ENCODE measurements at regions not wholly inside any gene's neighbourhood (a gene's known extent, or its start where the extent isn't known, plus 50 kb on each side); places are given as distances from the start of the nearest gene placed in this dataset.

DNA sequence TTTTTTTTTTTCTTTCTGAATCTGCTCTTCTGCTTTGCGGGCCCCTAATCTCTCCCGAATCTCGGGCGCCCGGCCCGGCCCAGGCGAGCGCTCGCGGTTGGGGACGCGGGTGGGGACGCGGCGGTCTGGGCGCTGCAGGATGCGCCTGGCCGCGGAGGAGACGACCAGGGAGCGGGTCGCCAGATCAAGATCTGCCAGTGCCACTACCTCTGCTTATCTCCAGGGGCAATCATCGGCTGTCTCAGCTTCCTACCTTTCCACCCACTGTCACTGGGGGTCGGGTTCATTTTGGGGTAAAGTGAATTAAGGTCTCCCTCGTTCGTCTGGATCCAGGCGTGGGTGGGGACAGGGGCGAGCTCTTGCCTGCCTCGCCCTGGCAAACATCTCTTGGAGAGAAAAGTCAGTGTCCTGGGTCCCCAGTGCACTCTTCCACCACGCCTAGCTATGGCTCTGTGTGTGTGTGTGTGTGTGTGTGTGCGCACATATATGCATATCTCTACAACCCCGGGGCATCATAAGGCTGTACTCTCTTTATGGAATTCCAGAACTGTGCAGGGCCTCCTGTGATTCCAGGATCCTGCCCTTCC lies 422.3 kb downstream of the VRK1 start:
- Histone ChIP-seq H3K4me2 (peak overlapping the region; percentile 52; the same call in 1 of the 2 replicates), H3K4me1 (ENCODE audit: control insufficient read depth in 1 of 2, insufficient read depth in 2 of 2, low read depth in 1 of 2, low read length in 1 of 2) (peaks cover 0 to 14% of the 10 kb centered on the region in 2 experiments; a peak in 2 of 4 replicates), H3K27ac (ENCODE audit: low read depth in 2 of 2, low read length in 1 of 2) (no peak overlapping the region), H2AFZ (ENCODE audit: low read depth) (no peak overlapping the region; the same call in 1 of the 2 replicates), H4K20me1 (ENCODE audit: insufficient read depth) (no peaks in the 10 kb centered on the region), H3K79me2 (ENCODE audit: insufficient read depth) (no peaks in the 10 kb centered on the region), H3K9me2 (no peaks in the 10 kb centered on the region), H3K36me3 (replicated peaks in 1 of 2; ENCODE audit: control insufficient read depth in 1 of 2, insufficient read depth in 2 of 2, low read length in 1 of 2) (no peaks in the 10 kb centered on the region), H3K9ac (no peak overlapping the region), H3F3A (replicated peaks; ENCODE audit: insufficient read depth) (no peaks in the 10 kb centered on the region), H3K9me3 (no peaks in the 10 kb centered on the region), H3K27me3 (ENCODE audit: insufficient read depth) (peaks cover 36% of the 10 kb centered on the region), H3K4me3 (ENCODE audit: low read depth in 2 of 2, low read length in 1 of 2) (no peak overlapping the region)
- CTCF ChIA-PET = no interaction called here
- 6% methylated on average over 32 of the region's 32 CpGs for WGBS (ENCODE audit: low lambda C conversion rate)
- POLR2A ChIA-PET = no interaction called here
- peak; percentile 10 for DNase-seq
- TF ChIP-seq SMC3 (IDR thresholded peaks at IDR 0.05; ENCODE audit: low read depth, low read length) (no peak), EP300 (IDR thresholded peaks at IDR 0.05; ENCODE audit: borderline replicate concordance in 1 of 2, low read depth in 1 of 2, low read length in 1 of 2) (no peak)

GRCh38 chr14:97221572-97222285 lies 424.5 kb downstream of the VRK1 start:
- Histone ChIP-seq H3K27ac (ENCODE audit: low read depth in 2 of 2, low read length in 1 of 2) (no peak overlapping the region), H3K4me3 (ENCODE audit: low read depth in 2 of 2, low read length in 1 of 2) (no peak overlapping the region), H3K4me1 (ENCODE audit: control insufficient read depth in 1 of 2, insufficient read depth in 2 of 2, low read depth in 1 of 2, low read length in 1 of 2) (peaks cover 0 to 7% of the 10 kb centered on the region in 2 experiments; a peak in 2 of 4 replicates), H3K36me3 (replicated peaks in 1 of 2; ENCODE audit: control insufficient read depth in 1 of 2, insufficient read depth in 2 of 2, low read length in 1 of 2) (no peaks in the 10 kb centered on the region), H2AFZ (ENCODE audit: low read depth) (no peak overlapping the region), H3K27me3 (ENCODE audit: insufficient read depth) (peaks cover 34% of the 10 kb centered on the region), H3K9me3 (no peaks in the 10 kb centered on the region), H3K4me2 (no peak overlapping the region), H3F3A (replicated peaks; ENCODE audit: insufficient read depth) (no peaks in the 10 kb centered on the region), H4K20me1 (ENCODE audit: insufficient read depth) (no peaks in the 10 kb centered on the region), H3K9me2 (no peaks in the 10 kb centered on the region), H3K79me2 (ENCODE audit: insufficient read depth) (no peaks in the 10 kb centered on the region), H3K9ac (no peak overlapping the region)
- TF ChIP-seq CHD2 (IDR thresholded peaks at IDR 0.05; ENCODE audit: low read length, partially characterized antibody) = no peak
- TF ChIP-seq, protein P1, sequence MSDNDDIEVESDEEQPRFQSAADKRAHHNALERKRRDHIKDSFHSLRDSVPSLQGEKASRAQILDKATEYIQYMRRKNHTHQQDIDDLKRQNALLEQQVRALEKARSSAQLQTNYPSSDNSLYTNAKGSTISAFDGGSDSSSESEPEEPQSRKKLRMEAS (IDR thresholded peaks at IDR 0.05; ENCODE audit: low read depth) = no peak
- CTCF ChIA-PET = no interaction called here
- DNase-seq = no peak
- POLR2A ChIA-PET = no interaction called here
- WGBS (ENCODE audit: low lambda C conversion rate) = 22% methylated on average over 11 of the region's 11 CpGs

- Histone ChIP-seq H3K27me3 (ENCODE audit: insufficient read depth) (peaks cover 18% of the 10 kb centered on the region), H4K20me1 (ENCODE audit: insufficient read depth) (no peaks in the 10 kb centered on the region), H3K36me3 (replicated peaks in 1 of 2; ENCODE audit: control insufficient read depth in 1 of 2, insufficient read depth in 2 of 2, low read length in 1 of 2) (no peaks in the 10 kb centered on the region), H3K27ac (ENCODE audit: low read depth in 2 of 2, low read length in 1 of 2) (no peak overlapping the region), H3K4me2 (no peak overlapping the region), H3K9me3 (no peaks in the 10 kb centered on the region), H3K9ac (no peak overlapping the region), H3K4me1 (ENCODE audit: control insufficient read depth in 1 of 2, insufficient read depth in 2 of 2, low read depth in 1 of 2, low read length in 1 of 2) (peaks cover 0 to 4% of the 10 kb centered on the region in 2 experiments; a peak in 1 of 4 replicates), H3F3A (replicated peaks; ENCODE audit: insufficient read depth) (no peaks in the 10 kb centered on the region), H3K9me2 (no peaks in the 10 kb centered on the region), H2AFZ (ENCODE audit: low read depth) (no peak overlapping the region), H3K4me3 (ENCODE audit: low read depth in 2 of 2, low read length in 1 of 2) (no peak overlapping the region), H3K79me2 (ENCODE audit: insufficient read depth) (no peaks in the 10 kb centered on the region)
- no peak for DNase-seq
- WGBS (ENCODE audit: low lambda C conversion rate) = 3% methylated on average over 8 of the region's 8 CpGs
- ChIA-PET CTCF (no interaction called here), POLR2A (no interaction called here)
- no peak for TF ChIP-seq NFIC (IDR thresholded peaks at IDR 0.05; ENCODE audit: borderline replicate concordance)
- TF ChIP-seq GATA2 (CRISPR knock-in tag; IDR thresholded peaks at IDR 0.05) = no peak
- no peak for TF ChIP-seq SMC3 (IDR thresholded peaks at IDR 0.05; ENCODE audit: low read depth, low read length)
- TF ChIP-seq, protein P2, sequence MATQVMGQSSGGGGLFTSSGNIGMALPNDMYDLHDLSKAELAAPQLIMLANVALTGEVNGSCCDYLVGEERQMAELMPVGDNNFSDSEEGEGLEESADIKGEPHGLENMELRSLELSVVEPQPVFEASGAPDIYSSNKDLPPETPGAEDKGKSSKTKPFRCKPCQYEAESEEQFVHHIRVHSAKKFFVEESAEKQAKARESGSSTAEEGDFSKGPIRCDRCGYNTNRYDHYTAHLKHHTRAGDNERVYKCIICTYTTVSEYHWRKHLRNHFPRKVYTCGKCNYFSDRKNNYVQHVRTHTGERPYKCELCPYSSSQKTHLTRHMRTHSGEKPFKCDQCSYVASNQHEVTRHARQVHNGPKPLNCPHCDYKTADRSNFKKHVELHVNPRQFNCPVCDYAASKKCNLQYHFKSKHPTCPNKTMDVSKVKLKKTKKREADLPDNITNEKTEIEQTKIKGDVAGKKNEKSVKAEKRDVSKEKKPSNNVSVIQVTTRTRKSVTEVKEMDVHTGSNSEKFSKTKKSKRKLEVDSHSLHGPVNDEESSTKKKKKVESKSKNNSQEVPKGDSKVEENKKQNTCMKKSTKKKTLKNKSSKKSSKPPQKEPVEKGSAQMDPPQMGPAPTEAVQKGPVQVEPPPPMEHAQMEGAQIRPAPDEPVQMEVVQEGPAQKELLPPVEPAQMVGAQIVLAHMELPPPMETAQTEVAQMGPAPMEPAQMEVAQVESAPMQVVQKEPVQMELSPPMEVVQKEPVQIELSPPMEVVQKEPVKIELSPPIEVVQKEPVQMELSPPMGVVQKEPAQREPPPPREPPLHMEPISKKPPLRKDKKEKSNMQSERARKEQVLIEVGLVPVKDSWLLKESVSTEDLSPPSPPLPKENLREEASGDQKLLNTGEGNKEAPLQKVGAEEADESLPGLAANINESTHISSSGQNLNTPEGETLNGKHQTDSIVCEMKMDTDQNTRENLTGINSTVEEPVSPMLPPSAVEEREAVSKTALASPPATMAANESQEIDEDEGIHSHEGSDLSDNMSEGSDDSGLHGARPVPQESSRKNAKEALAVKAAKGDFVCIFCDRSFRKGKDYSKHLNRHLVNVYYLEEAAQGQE (IDR thresholded peaks at IDR 0.05; ENCODE audit: low read depth, low read length) = no peak
- no peak for TF ChIP-seq FOXJ3 (CRISPR knock-in tag; IDR thresholded peaks at IDR 0.05)
- no peak for TF ChIP-seq IRF3 (IDR thresholded peaks at IDR 0.05; ENCODE audit: low read depth, low read length)
- TF ChIP-seq CHD2 (IDR thresholded peaks at IDR 0.05; ENCODE audit: low read length, partially characterized antibody) = no peak
- no peak for TF ChIP-seq POLR2AphosphoS5 (IDR thresholded peaks at IDR 0.05; ENCODE audit: low read depth, low read length)
- no peak for TF ChIP-seq TEAD4 (IDR thresholded peaks at IDR 0.05; ENCODE audit: borderline replicate concordance, insufficient read depth)
Observed at GRCh38 chr14:97224016-97224415, 426.8 kb downstream of the VRK1 start.

All from SK-N-SH (cell line).